CD4-positive, alpha-beta T cell treated with Interferon alpha-2 for 1 hour (primary cell): ENCODE measurements at regions not wholly inside any gene's neighbourhood (a gene's known extent, or its start where the extent isn't known, plus 50 kb on each side); places are given as distances from the start of the nearest gene placed in this dataset.
"Not testable (repeated sequence)": the region's sequence is repeated elsewhere in the genome, so short reads cannot be mapped to it uniquely, and the experiment has no call there.

Experiments
- DNase-seq, 2 donors: peaks; one replicate each; pipeline ENCODE4 v3.0.0-alpha.2; 2020 to 2022

DNA sequence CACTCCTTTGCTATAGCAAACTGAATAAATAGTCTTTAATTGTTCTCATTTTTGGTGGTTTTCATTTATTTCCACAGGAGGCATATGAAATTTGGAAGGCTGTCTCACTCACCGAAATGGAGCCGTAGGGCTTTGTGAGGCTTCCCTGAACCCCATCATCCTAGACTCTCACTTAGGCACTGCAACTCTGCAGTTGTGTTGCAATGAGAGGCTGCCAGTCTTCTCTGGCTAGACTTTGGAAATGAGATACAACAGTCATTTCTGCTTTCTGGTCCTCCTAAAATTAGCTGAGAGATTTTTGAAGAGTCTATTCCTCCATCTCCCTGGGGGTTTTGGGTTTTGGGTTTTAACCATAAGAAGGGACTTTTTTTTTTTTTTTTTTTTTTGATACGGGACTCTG, 146.5 kb downstream of the SH3BGRL start:
- no peak for DNase-seq

DNA sequence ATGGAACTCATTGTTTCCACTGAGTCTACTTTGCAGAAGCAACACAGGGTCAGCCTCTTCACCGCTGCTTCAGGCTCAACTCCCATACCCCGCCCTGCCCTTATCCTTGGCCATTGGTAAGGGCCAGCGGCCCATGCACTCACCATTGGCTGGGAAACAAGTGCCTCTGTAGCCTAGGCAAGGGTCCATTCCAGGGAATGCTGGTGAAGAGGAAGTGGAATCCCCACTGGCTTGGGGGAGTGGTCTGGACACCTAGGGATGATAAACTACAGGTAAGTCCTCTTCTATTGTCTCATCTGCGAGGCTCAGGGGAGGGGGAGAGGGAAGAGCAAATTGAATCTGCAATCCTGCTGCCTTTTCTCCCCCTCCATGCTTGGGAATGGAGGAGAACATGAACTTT, 153.1 kb downstream of the SH3BGRL start:
- no peak for DNase-seq

DNA sequence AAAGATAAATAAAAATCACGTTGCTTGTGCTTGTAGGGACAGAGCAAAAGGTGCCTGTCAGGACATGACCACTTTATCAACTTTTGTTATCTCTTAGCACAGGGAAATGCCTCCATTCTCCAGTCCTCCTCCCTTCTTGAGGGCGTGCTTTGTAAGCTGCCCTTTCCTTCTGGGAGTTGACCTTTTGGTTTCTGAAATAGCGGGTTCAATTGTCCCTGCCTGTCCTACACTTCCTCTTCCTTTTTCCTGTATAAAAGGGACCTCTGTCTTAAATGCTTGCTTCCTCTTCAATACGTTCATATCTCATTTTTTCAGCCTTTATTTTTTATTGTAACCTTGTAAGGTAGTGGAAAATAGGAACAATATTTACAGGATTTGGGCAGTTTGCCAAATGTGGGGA, 153.5 kb downstream of the SH3BGRL start:
- DNase-seq, result no peak

DNA sequence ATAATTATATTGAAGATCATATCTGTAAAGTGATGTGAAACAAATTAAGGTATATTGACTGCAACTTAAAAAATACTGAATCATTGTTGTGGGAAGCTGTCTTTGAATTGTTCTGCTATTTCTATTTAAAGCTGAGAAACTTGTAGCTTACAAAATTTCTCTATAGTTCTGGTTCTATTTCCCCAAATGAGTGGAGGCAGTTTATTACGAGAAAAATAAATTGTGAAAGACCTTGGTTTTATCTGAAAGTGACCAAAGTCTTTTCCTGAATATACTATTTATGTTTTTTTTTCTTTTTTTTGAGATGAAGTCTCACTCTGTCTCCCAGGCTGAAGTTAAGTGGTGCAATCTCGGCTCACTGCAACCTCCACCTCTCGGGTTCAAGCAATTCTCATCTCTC, 165.4 kb downstream of the SH3BGRL start:
- DNase-seq, result no peak

DNA sequence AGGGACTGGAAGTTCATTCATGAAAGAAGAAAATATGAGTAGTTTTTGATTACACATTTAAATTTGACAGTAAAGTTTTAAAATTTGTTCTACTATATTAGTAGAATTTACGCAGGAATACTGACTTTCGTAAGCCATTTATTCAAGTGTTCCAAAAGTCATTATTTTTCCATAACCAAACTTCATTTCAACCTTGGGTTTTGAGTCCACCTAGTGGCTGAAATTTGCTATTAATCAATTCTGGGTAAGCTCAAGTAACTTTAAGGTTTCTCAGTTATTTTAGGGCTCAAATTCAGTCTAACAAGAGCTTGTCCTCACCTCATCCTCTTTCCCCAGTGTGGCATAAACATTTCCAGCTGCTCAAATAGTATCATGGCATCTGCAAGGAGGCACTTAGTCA, 175.4 kb downstream of the SH3BGRL start:
- peak in 1 of 2 donors; percentile 18 for DNase-seq

DNA sequence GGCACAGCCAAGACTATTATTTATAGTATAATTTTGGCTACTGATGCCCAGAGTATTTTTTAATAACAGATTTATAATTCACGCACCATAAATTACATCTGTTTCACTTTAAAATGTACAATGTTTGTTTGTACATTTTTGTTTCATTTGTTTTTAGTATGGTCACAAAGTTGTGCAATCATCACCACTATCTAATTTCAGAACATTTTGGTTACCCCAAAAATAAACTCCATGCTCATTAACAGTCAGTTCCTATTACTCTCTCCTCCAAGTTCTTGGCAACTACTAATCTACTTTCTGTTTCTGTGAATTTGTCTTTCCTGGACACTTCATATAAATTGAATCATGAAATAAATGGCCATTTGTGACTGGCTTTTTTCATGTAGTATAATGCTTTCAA, 176.7 kb downstream of the SH3BGRL start:
- DNase-seq, result no peak

DNA sequence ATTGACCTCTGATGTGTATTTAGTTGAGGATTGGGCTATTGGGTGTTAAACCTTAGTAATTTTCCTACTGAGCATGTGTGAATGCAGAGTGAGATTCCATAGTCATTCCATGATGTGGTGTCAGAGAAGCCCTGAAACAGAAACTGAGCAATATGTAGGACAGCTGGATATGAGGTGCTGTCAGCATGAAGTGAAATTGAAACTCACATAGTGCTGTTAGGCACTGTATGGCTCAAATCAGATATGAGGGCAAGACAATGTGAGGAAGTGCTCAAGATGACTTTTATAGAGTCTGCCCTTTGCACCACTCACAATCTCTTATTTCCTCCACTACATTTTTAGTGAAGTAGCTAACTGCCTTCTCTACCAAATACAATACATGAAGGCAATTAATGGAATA, 188.3 kb downstream of the SH3BGRL start:
- DNase-seq, result no peak

DNA sequence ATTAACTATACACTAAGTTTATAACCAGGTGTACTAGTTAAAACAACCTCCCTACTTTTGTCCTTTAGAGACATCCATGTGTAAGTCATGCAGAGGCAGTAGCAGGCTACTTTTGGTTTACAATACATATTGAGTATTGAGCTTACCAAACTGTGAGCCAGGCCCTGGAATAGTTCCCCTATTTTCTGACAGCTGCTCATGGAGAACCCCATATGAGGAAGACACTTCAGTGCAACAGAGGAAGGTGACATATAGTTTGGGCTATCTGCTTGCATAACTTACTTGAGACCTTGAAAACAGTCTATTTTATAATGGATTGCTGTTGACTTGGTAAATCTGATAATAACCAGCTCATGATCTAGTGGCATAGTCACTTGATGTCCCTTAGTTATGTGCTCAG, 190.5 kb downstream of the SH3BGRL start:
- no peak for DNase-seq

DNA sequence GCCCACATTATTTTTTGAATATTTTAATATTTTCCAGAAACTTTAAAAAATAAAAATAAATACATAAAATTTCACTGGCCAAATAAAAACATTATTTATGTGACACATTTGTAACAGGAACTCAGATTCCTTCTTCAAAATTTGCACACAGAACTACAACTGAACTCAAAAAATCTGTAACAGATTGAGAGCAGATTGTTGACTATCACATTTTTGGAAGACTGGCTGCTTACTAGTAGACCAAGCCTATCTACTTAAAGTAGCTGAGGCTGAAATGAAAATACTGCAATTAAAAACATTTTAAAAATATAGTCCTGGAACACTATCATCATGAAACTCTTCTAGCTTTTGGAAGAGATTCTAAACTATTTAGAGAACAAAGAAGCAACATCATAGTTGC, 203.9 kb downstream of the SH3BGRL start:
- DNase-seq, result no peak

DNA sequence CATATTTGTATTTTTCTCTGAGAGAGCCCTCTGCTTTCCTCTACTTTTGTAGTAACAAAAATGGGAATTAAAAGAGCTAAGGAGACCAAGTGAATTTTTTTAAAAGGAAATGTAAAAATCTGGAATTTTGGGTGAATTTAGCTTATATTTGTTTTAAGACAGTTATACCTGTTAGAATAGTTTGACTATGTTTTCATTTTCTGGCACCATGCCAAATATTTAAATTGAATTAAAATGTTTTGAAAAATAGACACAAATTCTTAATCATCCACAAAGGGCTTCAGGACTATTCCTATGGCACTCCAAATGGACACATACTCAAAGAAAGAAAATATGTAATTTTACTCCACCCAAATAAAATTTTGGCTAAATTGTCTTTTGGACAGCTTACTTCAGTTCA, 209.6 kb downstream of the SH3BGRL start:
- DNase-seq, result no peak

DNA sequence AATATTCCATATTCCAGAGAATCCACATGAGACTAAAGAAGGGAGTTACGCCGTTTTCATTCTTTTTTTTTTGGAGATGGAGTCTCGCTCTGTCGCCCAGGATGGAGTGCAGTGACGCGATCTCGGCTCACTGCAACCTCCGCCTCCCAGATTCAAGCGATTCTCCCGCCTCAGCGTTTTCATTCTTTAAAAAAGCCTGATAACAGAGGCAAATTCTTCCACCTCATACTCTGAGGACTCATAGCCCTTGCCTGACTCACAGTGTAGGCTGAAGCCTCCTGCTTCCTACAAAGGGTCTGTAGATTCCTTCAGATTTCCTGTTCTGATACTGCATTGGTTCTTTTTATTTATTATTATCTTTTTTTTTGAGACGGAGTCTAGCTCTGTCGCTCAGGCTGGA, 210.5 kb downstream of the SH3BGRL start:
- no peak for DNase-seq

DNA sequence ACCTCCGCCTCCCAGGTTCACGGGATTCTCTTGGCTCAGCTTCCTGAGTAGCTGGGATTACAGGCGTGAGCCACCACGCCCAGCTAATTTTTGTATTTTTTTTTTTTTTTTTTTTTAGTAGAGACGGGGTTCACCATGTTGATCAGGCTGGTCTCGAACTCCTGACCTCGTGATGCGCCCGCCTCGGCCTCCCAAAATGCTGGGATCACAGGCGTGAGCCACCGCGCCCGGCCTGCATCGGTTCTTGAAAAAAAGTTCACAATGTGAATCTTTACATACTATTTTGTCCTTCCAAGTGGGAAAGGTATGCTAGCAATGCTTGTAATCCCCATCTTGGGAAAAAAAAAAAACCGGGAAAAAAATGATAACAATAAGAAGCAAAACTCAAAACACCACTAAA, 211.0 kb downstream of the SH3BGRL start:
- DNase-seq, result not testable (repeated sequence)

DNA sequence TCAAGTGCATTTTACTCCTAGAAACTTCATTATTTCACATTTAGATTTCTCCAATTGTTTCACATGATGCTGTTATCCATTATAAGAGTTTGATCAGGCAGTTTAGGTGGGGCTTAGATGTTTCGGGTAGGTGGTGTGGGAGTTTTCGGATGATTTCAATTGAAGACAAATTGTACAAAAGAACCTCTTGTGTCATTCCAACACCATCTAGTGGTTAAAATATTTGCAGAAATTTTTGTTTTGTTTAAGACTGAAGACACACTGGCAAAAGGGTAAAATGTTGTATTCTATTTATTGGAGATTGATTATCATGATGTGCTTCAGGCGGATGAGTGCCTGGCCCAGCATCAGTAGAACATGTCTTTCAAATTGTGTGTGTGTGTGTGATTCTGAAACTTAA, 212.7 kb downstream of the SH3BGRL start:
- DNase-seq, result no peak
